NCI-H226 (cell line): ENCODE measurements at regions not wholly inside any gene's neighbourhood (a gene's known extent, or its start where the extent isn't known, plus 50 kb on each side); places are given as distances from the start of the nearest gene placed in this dataset.
"Not testable (repeated sequence)": the region's sequence is repeated elsewhere in the genome, so short reads cannot be mapped to it uniquely, and the experiment has no call there.

Experiments used
- DNase-seq: peaks from one replicate; pipeline ENCODE4 v3.0.0-alpha.2; 2015

GRCh38 chr9:82117026-82117811, 128.6 kb downstream of the SPATA31D1 start:
- no peak for DNase-seq

GRCh38 chr9:82122731-82123130, 134.2 kb downstream of the SPATA31D1 start:
- DNase-seq, result no peak

- peak; percentile 59 for DNase-seq
Measured at GRCh38 chr9:82124090-82124489, 135.5 kb downstream of the SPATA31D1 start.

GRCh38 chr9:82126256-82126655, 137.7 kb downstream of the SPATA31D1 start:
- no peak for DNase-seq

GRCh38 chr9:82127465-82127864, 138.9 kb downstream of the SPATA31D1 start:
- DNase-seq, result no peak

GRCh38 chr9:82128011-82128696, 139.6 kb downstream of the SPATA31D1 start:
- DNase-seq, result no peak

- peak; percentile 28 for DNase-seq
Measured at GRCh38 chr9:82129708-82130107, 141.1 kb downstream of the SPATA31D1 start.

- DNase-seq, result no peak
Measured at GRCh38 chr9:82130331-82131042, 141.9 kb downstream of the SPATA31D1 start.

- DNase-seq, result no peak
Measured at GRCh38 chr9:82131072-82131471, 142.5 kb downstream of the SPATA31D1 start.

- no peak for DNase-seq
Measured at GRCh38 chr9:82132024-82132423, 143.5 kb downstream of the SPATA31D1 start.

- no peak for DNase-seq
Measured at GRCh38 chr9:82134010-82134409, 145.4 kb downstream of the SPATA31D1 start.

- no peak for DNase-seq
Measured at GRCh38 chr9:82135106-82135505, 146.5 kb downstream of the SPATA31D1 start.

GRCh38 chr9:82138081-82138480, 149.5 kb downstream of the SPATA31D1 start:
- not testable (repeated sequence) for DNase-seq

GRCh38 chr9:82140471-82140870, 151.9 kb downstream of the SPATA31D1 start:
- no peak for DNase-seq

GRCh38 chr9:82144803-82145202, 156.2 kb downstream of the SPATA31D1 start:
- DNase-seq, result no peak

GRCh38 chr9:82146677-82147076, 158.1 kb downstream of the SPATA31D1 start:
- no peak for DNase-seq

GRCh38 chr9:82147798-82148425, 159.3 kb downstream of the SPATA31D1 start:
- no peak for DNase-seq

- no peak for DNase-seq
Measured at GRCh38 chr9:82148426-82148810, 159.8 kb downstream of the SPATA31D1 start.

- no peak for DNase-seq
Measured at GRCh38 chr9:82148901-82149461, 160.4 kb downstream of the SPATA31D1 start.

GRCh38 chr9:82149501-82149946, 161.0 kb downstream of the SPATA31D1 start:
- DNase-seq, result no peak

- DNase-seq, result no peak
Measured at GRCh38 chr9:82152181-82152580, 163.6 kb downstream of the SPATA31D1 start.

GRCh38 chr9:82153032-82153431, 164.5 kb downstream of the SPATA31D1 start:
- DNase-seq, result no peak

GRCh38 chr9:82154573-82154972, 166.0 kb downstream of the SPATA31D1 start:
- DNase-seq, result no peak
